HCEC 1CT (cell line): ENCODE measurements at regions not wholly inside any gene's neighbourhood (a gene's known extent, or its start where the extent isn't known, plus 50 kb on each side); places are given as distances from the start of the nearest gene placed in this dataset.
A peak's percentile ranks its signal among the peaks of the same experiment; 100 is the strongest.

Source experiments
- DNase-seq: peaks from one replicate; pipeline ENCODE4 v3.0.0-alpha.2; 2017

GRCh38 chr2:38509947-38510326 is 92.8 kb downstream of the HNRNPLL start:
- no peak for DNase-seq

GRCh38 chr2:38509314-38509946 is 93.3 kb downstream of the HNRNPLL start:
- DNase-seq: peak; percentile 58

GRCh38 chr2:38508311-38509039 is 94.3 kb downstream of the HNRNPLL start:
- peak; percentile 60 for DNase-seq

- no peak for DNase-seq
Measured at GRCh38 chr2:38507712-38508111, 95.0 kb downstream of the HNRNPLL start.

- peak; percentile 71 for DNase-seq
Measured at GRCh38 chr2:38505779-38506178, 96.9 kb downstream of the HNRNPLL start.

GRCh38 chr2:38504169-38504568 is 98.6 kb downstream of the HNRNPLL start:
- no peak for DNase-seq

- no peak for DNase-seq
Measured at GRCh38 chr2:38502107-38502506, 100.6 kb downstream of the HNRNPLL start.

GRCh38 chr2:38500283-38500634 is 102.5 kb downstream of the HNRNPLL start:
- DNase-seq: no peak

- no peak for DNase-seq
Measured at GRCh38 chr2:38499548-38500282, 103.0 kb downstream of the HNRNPLL start.

- DNase-seq: no peak
Measured at GRCh38 chr2:38498045-38498481, 104.7 kb downstream of the HNRNPLL start.

GRCh38 chr2:38497670-38498037 is 105.1 kb downstream of the HNRNPLL start:
- no peak for DNase-seq

GRCh38 chr2:38496927-38497669 is 105.6 kb downstream of the HNRNPLL start:
- DNase-seq: no peak

- DNase-seq: no peak
Measured at GRCh38 chr2:38495880-38496279, 106.8 kb downstream of the HNRNPLL start.

- no peak for DNase-seq
Measured at GRCh38 chr2:38494394-38494793, 108.3 kb downstream of the HNRNPLL start.

GRCh38 chr2:38492042-38492615 is 110.6 kb downstream of the HNRNPLL start:
- no peak for DNase-seq

- no peak for DNase-seq
Measured at GRCh38 chr2:38491436-38491835, 111.3 kb downstream of the HNRNPLL start.

- DNase-seq: no peak
Measured at GRCh38 chr2:38489846-38490245, 112.8 kb upstream of the ATL2 start.

- no peak for DNase-seq
Measured at GRCh38 chr2:38487852-38488251, 110.8 kb upstream of the ATL2 start.

- no peak for DNase-seq
Measured at GRCh38 chr2:38486213-38487026, 109.3 kb upstream of the ATL2 start.

GRCh38 chr2:38485734-38486133 is 108.7 kb upstream of the ATL2 start:
- no peak for DNase-seq

- no peak for DNase-seq
Measured at GRCh38 chr2:38484957-38485356, 107.9 kb upstream of the ATL2 start.
